ENCODE measurements at regions not wholly inside any gene's neighbourhood (a gene's known extent, or its start where the extent isn't known, plus 50 kb on each side); places are given as distances from the start of the nearest gene placed in this dataset.

DNA sequence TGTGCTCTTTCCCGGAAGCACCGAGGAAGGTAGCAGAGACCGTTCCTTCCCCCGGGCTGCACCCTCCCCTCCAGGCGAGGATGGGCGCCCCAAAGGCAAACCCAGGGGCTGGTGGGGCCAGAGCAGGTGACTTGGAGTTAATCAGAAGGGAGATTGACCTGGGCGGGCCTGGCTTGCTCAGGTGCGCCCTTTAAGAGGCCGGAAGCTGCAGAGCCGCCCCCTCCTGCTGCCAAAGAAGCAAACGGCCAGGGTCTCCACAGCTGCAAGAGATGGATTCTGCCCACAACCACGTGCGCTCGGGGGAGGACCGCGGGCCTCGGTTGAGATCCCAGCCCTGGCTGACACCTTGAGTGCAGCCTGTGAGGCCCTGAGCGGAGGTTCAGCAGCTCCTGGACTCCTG, 218.2 kb upstream of the NAALADL2 start:
- no peak for DNase-seq (ENCODE audit: low read depth in 3 of 3, low spot score in 1 of 3)

DNA sequence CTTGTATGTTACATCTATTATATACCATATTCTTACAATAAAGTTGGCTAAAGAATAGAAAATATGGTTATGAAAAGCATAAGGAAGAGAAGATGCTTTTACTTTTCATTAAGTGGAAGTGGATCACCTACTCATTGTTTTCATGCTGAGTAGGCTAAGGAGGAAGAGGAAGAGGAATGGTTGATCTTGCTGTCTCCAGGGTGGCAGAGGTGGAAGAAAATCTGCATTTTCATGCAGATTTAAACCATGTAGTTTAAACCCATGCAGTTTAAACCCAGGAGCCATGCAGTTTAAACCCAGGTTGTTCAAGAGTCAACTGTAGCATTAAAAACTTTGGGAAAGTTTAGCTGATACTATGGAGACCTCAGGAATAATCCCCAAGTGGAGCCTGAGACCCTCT, 214.8 kb upstream of the NAALADL2 start:
- DNase-seq (ENCODE audit: low read depth in 3 of 3, low spot score in 1 of 3), result no peak

DNA sequence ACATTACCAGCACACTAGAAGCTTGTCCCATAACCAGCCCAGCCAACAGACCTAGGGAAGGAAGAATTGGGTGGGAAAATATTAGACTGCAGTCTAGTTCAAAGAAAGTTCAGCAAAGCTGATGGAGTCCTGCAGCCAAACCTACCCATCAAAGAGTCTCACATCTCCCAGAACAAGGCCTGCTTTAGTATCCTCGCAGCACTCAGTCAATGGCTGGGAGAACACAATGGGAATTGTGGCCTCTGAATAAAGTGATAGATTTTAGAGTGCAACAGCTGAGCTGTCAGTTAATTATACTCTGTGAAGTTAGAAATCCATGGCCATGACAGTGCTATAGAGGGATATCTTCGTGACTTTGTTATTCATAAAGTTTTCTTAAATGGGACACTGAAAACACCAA, 207.2 kb upstream of the NAALADL2 start:
- no peak for DNase-seq (ENCODE audit: low read depth in 3 of 3, low spot score in 1 of 3)

DNA sequence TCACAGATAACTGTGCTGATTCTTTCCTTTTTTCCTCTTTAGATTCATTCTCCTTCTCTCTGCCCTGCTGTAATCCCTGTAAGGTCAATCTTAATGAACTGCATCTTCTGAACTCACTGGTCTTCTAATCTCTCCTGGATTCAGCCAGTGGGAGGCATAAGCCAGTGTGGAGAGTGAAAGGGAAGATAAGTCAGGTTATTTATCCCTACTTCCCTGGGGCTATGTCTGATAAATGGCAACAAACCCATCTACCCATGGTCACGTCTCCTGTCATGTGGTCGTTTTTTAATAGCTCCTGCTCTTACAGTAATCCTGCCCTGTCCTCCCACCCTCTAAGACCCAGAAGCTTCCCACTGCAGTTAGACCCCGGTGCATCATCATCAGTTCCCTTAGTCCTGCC, 199.6 kb upstream of the NAALADL2 start:
- DNase-seq (ENCODE audit: low read depth in 3 of 3, low spot score in 1 of 3), result no peak

DNA sequence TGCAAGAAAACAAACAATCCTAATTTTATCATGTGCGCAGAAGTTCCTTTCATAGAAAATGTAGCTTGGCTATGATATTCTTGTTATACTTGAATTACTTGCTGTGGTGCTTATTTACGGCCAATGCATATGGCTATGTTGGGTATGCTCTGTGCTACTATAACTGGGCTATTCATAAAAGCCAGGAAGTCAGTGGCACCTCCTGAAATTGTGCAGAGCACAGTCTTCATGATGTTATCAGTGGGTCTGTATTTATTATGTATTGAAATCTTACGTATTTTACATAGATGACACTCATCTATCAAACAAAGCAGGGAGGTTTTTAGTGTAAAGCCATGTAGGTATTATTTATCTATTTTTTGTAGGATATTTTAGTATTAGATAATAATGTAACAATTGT, 196.5 kb upstream of the NAALADL2 start:
- no peak for DNase-seq (ENCODE audit: low read depth in 3 of 3, low spot score in 1 of 3)

DNA sequence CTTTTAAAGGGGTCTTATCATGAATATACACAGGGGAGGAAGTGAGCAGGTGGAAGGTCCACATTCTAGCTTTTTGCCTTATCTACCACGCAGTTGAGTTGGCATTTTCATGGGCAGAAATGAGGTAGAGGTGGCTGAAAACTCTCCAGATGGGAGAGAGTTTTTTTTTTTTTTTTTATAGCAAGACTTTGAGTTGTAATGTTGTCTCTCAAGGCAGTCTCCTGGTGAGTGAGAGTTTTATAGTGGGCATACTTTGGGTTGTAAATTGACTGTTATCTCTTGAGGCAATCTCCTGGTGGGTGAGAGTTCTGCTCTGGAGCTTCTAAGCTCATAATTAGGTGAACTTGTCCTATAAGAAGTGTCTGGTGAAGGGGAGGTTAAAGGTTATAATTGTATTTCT, 191.7 kb upstream of the NAALADL2 start:
- no peak for DNase-seq (ENCODE audit: low read depth in 3 of 3, low spot score in 1 of 3)

DNA sequence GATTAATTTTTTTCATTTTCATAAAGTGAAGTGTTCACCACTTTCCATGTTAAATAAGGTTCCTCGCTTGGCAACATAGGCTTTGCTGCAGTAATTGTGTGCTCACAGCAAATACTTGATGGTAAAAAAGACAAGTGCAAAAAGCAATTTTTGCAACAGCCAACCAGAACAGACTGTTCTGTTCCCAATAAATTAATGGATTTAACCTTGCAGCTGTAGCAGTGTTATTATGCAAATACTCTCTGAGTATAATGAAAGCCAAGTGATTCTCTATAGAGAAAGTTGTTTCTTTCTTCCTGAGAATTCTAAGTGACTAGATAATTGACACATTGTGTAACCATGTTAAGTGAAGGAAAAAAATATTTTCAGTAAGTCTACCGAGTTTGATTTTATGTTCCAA, 183.7 kb upstream of the NAALADL2 start:
- DNase-seq (ENCODE audit: low read depth in 3 of 3, low spot score in 1 of 3), result no peak

DNA sequence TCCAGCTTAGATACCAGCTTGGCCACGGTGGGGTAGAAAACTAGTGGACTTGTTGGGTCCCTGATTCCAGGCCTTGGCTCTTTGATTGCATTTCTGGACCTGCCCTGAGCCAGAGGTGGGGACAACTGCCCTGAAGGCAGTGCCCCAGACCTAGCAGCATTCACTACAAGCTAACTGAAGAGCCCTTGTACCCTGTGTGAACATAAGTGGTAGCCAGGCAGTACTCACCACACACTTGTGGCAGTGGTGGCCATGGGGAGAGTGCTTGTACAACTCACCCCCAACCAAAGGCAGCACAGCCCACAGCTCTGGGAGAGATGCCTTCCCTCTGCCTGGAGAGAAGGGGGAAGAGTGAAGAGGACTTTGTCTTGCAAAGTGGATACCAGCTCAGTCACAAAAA, 177.3 kb upstream of the NAALADL2 start:
- DNase-seq (ENCODE audit: low read depth in 3 of 3, low spot score in 1 of 3), result no peak

DNA sequence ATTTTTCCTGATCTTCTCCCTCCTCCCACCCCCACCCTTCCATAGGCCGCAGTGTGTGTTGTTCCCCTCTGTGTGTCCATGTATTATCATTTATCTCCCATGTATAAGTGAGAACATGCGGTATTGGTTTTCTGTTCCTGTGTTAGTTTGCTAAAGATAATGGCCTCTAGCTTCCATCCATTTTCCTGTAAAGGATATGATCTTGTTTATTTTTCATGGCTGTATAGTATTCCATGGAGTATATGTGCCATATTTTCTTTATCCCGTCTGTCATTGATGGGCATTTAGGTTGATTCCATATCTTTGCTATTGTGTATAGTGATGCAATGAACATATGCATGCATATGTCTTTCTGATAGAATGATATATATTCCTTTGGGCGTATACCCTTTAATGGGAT, 173.3 kb upstream of the NAALADL2 start:
- DNase-seq (ENCODE audit: low read depth in 3 of 3, low spot score in 1 of 3), result no peak

DNA sequence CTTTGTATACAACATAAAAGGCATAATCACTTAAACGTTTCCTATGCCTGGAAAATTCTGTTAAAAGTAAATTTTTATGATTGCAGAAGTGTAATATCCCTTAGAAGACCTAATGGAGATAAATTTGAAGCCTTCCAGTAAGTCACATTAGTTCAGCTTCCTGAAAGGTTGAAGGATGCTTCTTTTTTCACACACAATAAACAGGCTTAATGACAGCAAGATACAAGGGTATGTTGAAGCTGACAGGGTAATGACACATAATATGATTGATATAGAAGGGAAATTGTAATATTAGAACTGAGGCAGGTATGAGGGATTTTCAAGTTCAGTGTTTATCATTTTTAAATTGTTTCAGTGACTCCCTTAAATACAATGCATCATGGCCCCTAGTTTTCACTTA, 161.8 kb upstream of the NAALADL2 start:
- DNase-seq (ENCODE audit: low read depth in 3 of 3, low spot score in 1 of 3), result no peak

DNA sequence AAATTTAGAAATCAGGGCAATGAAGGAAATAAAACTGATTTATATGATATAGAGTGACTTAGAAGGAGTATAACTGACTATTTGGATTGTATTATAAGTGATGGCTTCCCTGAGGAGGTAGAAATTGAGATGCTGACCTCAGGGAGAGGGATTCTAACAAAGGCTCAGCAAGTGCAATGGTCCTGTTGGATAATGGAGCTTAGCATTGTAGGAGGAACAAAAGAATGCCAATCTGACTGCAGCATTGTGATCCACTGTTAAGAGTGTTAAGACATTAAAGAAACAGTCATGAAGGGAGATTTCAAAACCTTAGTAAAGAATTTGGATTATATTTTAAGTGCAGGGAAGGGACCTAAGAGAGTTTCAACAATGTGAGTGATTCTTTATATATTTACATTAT, 158.4 kb upstream of the NAALADL2 start:
- no peak for DNase-seq (ENCODE audit: low read depth in 3 of 3, low spot score in 1 of 3)

DNA sequence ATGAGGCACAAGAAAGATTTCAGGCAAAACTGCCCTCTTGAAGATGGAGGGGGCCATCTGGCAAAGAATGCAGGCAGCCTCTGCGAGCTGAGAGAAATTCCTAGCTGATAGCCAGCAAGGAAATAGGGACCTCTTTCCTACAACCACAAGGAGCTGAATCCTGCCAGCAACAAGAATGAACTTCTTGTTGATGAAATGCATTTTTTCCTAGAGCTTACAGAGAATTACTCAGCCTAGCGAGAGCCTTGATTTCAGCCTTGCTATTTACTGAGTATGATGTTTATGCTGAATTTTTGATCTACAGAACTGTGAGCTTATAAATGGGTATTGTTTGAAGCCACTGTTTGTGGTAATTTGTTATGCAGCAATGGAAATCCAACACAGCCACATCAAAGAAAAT, 148.5 kb upstream of the NAALADL2 start:
- DNase-seq (ENCODE audit: low read depth in 3 of 3, low spot score in 1 of 3), result no peak

DNA sequence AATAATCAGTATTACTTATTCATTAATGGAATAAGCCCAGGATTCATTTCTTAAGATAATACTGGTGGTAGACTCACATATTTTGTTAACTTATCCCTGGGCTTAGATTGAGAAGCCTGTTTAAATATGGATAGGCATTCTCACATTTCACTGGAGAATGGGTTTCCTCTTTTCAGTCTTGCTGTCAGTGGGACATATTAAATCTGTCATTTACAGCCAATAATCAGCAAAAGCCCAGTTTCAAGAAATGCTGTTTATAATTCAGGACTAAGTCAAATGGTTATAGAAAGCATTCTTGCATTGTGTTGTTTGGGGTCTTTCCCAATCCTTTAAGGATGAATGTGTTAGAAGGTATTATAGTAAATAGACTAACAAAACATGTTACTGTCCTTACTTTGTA, 143.7 kb upstream of the NAALADL2 start:
- no peak for DNase-seq (ENCODE audit: low read depth in 3 of 3, low spot score in 1 of 3)

DNA sequence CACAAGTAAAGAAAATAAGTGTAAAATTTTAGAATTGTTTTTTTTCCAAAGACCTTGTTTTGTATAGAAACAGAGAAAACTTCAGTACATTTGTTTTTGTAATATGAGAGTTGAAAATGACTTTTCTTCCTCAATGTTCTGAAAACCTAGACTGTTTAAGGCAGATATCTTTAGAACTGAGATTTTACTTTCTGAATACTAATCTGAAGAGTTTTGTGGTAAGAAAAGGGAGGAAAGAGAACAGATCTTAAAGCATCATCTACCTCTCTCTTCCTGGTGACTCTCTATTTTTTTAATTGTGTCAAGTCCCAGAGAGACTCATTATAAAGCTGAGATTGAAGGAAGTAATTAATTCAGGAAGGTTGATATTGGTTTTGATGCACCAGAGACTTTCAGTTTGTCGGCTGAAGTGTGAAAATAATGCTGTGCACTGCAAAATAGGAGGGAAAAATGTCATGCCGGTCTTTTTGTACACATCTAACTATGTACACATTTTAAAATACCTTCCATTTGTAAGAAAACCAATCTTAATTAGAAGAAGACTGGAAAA, 142.1 kb upstream of the NAALADL2 start:
- no peak for DNase-seq (ENCODE audit: low read depth in 3 of 3, low spot score in 1 of 3)

DNA sequence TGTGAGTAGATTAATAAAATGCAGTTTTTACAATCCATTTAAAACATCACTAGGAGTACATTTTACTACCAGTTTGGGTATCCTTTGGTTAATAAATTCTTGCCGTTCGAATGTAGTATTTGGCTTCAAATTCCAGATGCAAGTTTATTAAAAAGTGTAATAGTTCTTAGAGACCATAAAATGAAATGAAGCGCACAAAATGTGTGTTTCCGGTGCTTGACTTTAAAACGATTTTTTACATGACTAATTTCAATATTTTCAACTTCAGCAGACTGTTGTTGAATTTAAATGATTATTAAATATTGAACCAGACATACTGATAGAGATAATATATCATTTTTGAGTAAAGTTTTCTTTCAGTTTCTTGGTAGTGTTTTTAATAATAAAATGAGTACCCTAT, 138.4 kb upstream of the NAALADL2 start:
- no peak for DNase-seq (ENCODE audit: low read depth in 3 of 3, low spot score in 1 of 3)

DNA sequence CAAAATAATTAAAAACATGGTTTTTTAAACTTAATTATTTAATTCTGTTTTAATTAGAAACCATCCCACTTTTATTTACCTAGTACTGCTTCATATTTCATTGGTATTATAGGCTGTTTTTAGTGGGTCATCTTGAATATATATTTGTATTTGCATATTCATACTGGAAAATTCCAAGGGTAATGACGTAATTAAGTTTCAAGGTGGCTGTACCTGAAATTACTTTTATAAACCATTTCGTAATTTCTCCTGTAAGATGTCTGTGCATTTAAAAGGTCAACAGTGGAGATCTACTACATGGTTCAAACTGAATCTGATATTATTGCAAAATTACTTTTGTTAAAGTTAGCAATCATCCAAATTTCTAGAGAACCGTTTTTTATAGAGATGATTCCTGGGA, 133.8 kb upstream of the NAALADL2 start:
- DNase-seq (ENCODE audit: low read depth in 3 of 3, low spot score in 1 of 3), result no peak

DNA sequence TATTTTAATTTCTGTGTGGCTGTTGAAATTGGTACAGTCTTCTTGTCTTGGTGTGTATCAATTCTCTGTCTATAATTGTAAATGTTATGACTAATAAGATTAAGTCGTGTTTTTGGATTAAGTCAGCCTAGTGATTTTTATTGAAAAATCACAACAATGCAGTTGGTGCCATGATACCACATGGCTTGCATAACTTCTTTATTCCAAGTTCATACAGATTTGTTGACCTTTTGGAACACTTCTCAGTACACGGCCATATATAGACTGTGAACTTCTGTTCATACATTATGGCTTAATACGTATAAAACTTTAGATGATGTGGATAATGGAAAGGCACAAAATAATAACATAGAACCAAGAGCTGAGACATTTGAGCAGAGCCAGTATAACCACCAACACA, 121.2 kb upstream of the NAALADL2 start:
- no peak for DNase-seq (ENCODE audit: low read depth in 3 of 3, low spot score in 1 of 3)

DNA sequence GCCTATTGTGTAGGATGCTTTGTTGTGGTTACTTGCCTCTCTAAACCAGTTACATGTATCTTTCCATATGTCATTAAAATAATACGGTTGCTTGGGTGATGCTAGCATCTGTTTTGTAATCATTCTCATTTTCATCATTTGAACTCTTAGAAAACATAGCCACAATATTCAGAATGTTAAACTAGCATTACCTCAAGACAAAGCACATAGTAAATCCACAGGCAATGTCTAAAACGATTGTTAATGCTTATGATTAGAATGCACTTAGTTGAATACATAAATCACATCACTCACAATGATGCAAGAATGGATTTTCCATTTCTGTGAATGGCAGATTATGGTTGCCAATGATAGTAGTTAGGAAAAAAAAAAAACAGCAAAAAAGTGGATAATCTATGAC, 110.0 kb upstream of the NAALADL2 start:
- DNase-seq (ENCODE audit: low read depth in 3 of 3, low spot score in 1 of 3), result no peak

DNA sequence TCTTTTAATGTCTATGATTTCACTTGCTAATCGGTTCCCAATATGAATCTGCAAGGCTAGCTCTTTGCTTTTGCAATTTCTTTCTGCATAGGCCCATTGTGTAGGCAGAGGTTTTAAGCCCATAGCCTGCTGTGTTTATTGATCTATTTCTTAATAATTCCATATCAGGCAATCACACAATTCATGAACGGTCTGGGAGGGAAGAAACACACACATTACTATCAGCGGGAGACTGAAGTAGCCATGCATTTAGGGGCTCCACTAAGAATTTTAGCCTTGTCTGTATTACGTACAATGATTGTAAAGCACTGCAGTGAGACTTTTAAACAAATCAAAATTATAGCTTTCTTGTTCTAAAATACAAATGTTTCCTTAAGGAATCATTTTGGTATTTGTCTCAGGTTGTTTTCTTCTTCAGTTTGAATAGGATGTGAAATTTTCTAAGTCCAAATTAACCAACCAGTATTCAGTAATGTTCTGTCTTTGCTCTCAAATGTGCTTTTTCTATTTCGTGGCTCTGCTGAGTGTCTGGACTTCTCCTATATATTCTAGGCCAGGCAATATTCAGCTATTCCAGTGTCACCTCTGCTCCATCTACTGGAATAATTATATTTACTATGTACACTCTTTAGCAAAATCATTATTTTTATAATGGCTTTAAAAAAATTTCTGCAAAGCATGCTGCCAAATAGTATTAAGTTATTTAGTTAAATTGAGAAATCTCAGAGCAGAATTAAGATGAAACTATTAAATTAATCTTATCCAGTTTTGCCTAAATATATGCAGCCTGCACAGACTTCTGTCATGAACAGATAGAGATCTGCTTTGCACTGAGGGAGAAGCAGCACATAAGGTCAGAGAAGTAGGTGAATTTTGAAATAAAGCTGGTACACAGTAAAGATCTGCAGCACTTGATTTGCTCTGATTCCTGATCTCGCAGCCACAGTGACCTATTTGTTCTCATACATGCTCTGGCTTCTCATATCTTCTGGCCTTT, 103.0 kb upstream of the NAALADL2 start:
- DNase-seq (ENCODE audit: low read depth in 3 of 3, low spot score in 1 of 3), result no peak

DNA sequence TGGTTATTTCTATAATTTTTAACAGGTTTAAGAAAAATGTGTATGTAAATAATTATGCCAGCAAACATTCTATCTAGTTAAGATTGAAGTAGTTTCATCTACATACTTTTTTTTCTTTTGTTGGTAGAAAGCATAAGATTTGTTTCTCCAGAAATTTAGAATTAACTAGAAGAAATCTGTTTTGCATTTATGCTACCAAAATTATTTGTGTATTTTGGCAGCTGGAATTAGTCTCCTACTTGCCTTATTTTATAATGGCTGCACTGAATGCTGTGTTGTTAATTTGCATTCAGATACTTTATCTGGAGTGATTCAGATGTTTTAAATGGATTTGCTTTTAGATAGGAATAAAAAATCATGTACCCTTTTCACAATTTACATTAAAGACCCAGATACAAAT, 100.2 kb upstream of the NAALADL2 start:
- DNase-seq (ENCODE audit: low read depth in 3 of 3, low spot score in 1 of 3), result no peak

DNA sequence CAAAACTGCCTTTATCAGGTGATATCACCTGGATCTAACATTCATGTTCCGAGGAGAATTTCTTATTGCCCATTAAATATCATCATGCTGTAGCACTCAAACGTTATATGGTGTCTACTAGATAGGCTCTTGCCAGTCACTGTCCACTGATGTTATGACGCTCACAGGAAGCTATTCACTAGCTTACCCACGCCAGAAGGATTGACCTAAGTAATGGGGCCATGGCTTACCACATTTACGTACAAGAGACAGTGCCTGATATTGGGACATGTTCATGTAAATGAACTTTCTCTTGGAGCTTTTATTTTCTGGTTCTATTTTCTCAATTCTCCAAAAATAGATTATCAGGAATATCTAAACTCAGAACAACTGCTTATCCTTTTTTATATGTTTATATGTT, 91.7 kb upstream of the NAALADL2 start:
- no peak for DNase-seq (ENCODE audit: low read depth in 3 of 3, low spot score in 1 of 3)

DNA sequence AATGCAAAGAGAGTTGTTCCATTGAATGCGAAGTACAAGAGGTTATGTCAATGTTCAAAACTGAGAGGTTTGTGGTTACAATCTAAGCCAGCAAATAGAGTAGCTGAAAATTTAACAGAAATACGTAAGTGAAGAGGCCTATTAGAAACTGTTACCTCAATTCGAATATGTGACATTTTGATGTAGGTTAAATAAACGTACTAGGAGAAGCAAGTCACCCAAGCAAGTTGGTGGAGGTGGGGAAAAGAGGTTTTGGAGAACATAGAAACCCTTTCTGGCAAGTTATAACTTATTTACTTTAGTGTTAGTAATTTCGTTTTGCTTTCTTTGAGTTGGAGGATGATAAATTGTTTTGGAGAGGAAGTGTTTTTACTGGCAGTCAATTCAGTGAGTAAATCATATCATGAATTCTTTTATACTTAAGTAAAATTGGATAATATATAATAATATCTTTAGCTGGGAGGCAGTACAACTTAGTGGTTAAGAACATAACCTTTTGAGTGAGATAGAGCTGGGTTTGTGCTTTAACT, 91.2 kb upstream of the NAALADL2 start:
- no peak for DNase-seq (ENCODE audit: low read depth in 3 of 3, low spot score in 1 of 3)

DNA sequence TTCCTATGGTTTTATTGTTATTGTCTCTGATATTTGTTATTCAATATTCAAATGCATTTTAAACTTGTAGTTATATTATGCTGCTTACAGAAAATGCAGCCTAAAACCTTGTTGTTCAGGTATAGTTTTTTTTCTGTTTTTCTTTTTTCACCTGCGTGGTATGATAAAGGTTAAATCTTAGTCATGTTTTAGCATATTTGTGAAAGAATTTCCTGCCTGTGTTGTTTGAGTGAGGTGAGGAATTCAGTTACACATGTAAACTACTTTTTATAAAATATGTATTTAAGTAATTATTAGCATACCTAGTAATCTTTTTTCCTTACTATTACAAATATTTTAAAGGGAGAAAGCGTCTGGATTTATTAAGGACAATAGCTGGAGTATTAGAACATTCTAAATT, 90.0 kb upstream of the NAALADL2 start:
- DNase-seq (ENCODE audit: low read depth in 3 of 3, low spot score in 1 of 3), result no peak

Measured in stimulated activated CD4-positive, alpha-beta T cell treated with anti-CD3 and anti-CD28 coated beads, TNF-alpha, amount 100 ng/mL, for 1 hour (primary cell).